ENCODE measurements at regions not wholly inside any gene's neighbourhood (a gene's known extent, or its start where the extent isn't known, plus 50 kb on each side); places are given as distances from the start of the nearest gene placed in this dataset.

DNA sequence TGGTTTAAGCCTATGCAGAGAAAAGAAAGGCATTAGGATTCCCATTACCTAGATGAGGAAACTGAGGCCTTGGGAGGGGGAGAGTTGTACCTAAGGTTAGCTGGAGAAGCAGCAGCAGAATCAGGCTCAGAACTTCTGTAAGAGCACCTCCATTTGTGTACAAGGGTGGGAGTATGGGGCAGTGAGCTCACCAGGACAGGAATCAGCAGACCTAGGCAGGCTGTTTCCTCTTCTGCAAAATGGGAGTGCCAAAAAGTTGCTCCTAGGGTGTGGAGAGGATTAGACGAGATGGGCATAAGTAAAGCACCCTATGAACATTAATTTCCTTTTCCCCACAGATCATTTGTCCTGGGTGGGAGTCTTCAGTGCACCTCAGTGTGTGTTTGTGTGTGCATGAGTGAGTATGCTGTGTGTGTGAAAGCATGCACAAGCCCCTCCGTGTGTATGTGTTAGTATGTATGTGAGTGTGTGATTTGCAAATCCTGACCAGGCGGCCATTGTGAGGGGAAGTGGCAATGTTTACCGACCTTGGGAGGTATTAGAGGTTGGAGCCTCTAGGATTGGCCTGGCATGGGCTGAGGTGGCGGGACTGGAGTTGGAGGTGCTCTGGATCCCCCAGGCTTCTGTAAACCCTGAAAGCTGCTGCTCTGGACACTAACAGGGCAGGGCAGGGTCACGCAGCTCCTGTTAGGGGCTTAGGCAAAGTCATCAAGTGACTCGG lies 78.8 kb downstream of the VEGFA start (continued):
- TF ChIP-seq ZNF709 (CRISPR knock-in tag; IDR thresholded peaks at IDR 0.05) = no peak
- 0 out of 2 replicates have a peak, but pooled peaks have one; percentile 47 for TF ChIP-seq ZBTB3 (CRISPR knock-in tag; IDR thresholded peaks at IDR 0.05; ENCODE audit: borderline replicate concordance, low read depth)
- TF ChIP-seq, protein P1, sequence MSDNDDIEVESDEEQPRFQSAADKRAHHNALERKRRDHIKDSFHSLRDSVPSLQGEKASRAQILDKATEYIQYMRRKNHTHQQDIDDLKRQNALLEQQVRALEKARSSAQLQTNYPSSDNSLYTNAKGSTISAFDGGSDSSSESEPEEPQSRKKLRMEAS (IDR thresholded peaks at IDR 0.05) = no peak
- no peak for TF ChIP-seq RBM22 (optimal IDR thresholded peaks at IDR 0.05; ENCODE audit: low read length)
- TF ChIP-seq KDM3A (CRISPR knock-in tag; IDR thresholded peaks at IDR 0.05; ENCODE audit: low read depth) = 0 out of 2 replicates have a peak, but pooled peaks have one; percentile 27
- no peak for TF ChIP-seq LCORL (IDR thresholded peaks at IDR 0.05)
- peak; percentile 50; the same call in 1 of the 2 replicates for TF ChIP-seq LCORL (CRISPR knock-in tag; IDR thresholded peaks at IDR 0.05)
- TF ChIP-seq THAP11 (CRISPR knock-in tag; IDR thresholded peaks at IDR 0.05) = peak; percentile 49; the same call in 1 of the 2 replicates
- TF ChIP-seq, protein P2, sequence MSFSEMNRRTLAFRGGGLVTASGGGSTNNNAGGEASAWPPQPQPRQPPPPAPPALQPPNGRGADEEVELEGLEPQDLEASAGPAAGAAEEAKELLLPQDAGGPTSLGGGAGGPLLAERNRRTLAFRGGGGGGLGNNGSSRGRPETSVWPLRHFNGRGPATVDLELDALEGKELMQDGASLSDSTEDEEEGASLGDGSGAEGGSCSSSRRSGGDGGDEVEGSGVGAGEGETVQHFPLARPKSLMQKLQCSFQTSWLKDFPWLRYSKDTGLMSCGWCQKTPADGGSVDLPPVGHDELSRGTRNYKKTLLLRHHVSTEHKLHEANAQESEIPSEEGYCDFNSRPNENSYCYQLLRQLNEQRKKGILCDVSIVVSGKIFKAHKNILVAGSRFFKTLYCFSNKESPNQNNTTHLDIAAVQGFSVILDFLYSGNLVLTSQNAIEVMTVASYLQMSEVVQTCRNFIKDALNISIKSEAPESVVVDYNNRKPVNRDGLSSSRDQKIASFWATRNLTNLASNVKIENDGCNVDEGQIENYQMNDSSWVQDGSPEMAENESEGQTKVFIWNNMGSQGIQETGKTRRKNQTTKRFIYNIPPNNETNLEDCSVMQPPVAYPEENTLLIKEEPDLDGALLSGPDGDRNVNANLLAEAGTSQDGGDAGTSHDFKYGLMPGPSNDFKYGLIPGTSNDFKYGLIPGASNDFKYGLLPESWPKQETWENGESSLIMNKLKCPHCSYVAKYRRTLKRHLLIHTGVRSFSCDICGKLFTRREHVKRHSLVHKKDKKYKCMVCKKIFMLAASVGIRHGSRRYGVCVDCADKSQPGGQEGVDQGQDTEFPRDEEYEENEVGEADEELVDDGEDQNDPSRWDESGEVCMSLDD (CRISPR knock-in tag; IDR thresholded peaks at IDR 0.05; ENCODE audit: borderline replicate concordance) = 0 out of 2 replicates have a peak, but pooled peaks have one; percentile 37
- TF ChIP-seq NR2F2 (IDR thresholded peaks at IDR 0.05; ENCODE audit: borderline replicate concordance, low read depth) = no peak
- TF ChIP-seq, protein P3, sequence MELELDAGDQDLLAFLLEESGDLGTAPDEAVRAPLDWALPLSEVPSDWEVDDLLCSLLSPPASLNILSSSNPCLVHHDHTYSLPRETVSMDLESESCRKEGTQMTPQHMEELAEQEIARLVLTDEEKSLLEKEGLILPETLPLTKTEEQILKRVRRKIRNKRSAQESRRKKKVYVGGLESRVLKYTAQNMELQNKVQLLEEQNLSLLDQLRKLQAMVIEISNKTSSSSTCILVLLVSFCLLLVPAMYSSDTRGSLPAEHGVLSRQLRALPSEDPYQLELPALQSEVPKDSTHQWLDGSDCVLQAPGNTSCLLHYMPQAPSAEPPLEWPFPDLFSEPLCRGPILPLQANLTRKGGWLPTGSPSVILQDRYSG (CRISPR knock-in tag; IDR thresholded peaks at IDR 0.05) = 0 out of 2 replicates have a peak, but pooled peaks have one; percentile 32
- TF ChIP-seq EZH2 (conservative IDR thresholded peaks at IDR 0.05; ENCODE audit: low read depth, low read length) = 0 out of 2 replicates have a peak, but pooled peaks have one; percentile 16
- TF ChIP-seq ERF (CRISPR knock-in tag; IDR thresholded peaks at IDR 0.05) = peak; percentile 67; the same call in 1 of the 2 replicates
- peak; percentile 81 for TF ChIP-seq ZNF644 (CRISPR knock-in tag; IDR thresholded peaks at IDR 0.05; ENCODE audit: low read depth)
- TF ChIP-seq FOXA1 (IDR thresholded peaks at IDR 0.05) = no peak
- peak; percentile 94 for TF ChIP-seq FOXA1 (CRISPR knock-in tag; IDR thresholded peaks at IDR 0.05)
- TF ChIP-seq, protein P4, sequence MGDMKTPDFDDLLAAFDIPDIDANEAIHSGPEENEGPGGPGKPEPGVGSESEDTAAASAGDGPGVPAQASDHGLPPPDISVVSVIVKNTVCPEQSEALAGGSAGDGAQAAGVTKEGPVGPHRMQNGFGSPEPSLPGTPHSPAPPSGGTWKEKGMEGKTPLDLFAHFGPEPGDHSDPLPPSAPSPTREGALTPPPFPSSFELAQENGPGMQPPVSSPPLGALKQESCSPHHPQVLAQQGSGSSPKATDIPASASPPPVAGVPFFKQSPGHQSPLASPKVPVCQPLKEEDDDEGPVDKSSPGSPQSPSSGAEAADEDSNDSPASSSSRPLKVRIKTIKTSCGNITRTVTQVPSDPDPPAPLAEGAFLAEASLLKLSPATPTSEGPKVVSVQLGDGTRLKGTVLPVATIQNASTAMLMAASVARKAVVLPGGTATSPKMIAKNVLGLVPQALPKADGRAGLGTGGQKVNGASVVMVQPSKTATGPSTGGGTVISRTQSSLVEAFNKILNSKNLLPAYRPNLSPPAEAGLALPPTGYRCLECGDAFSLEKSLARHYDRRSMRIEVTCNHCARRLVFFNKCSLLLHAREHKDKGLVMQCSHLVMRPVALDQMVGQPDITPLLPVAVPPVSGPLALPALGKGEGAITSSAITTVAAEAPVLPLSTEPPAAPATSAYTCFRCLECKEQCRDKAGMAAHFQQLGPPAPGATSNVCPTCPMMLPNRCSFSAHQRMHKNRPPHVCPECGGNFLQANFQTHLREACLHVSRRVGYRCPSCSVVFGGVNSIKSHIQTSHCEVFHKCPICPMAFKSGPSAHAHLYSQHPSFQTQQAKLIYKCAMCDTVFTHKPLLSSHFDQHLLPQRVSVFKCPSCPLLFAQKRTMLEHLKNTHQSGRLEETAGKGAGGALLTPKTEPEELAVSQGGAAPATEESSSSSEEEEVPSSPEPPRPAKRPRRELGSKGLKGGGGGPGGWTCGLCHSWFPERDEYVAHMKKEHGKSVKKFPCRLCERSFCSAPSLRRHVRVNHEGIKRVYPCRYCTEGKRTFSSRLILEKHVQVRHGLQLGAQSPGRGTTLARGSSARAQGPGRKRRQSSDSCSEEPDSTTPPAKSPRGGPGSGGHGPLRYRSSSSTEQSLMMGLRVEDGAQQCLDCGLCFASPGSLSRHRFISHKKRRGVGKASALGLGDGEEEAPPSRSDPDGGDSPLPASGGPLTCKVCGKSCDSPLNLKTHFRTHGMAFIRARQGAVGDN (CRISPR knock-in tag; IDR thresholded peaks at IDR 0.05) = peak; percentile 42
- 0 out of 2 replicates have a peak, but pooled peaks have one; percentile 40 for TF ChIP-seq HMG20B (CRISPR knock-in tag; conservative IDR thresholded peaks at IDR 0.05)
